T-cell (primary cell): ENCODE measurements at regions not wholly inside any gene's neighbourhood (a gene's known extent, or its start where the extent isn't known, plus 50 kb on each side); places are given as distances from the start of the nearest gene placed in this dataset.

Source experiments
- ATAC-seq, 4 experiments: fragments of 200-7000 bp in 3 of 4; fragments of 150-1000 bp in 1 of 4; cut with Tn5 transposase; replicated peaks in 1 of 4; 1 replicate in 3 of 4; 2 replicates in 1 of 4; pipeline ENCODE4 v1.10.0; 2021; ENCODE audit warnings: moderate library complexity in 3 of 4, mild to moderate bottlenecking in 2 of 4, moderate number of reproducible peaks in 1 of 4
- CTCF ChIA-PET, 2 donors: fragments of 300-600 bp; sonication (Branson Sonifier 250); formaldehyde crosslinking; loops; one replicate each; lab custom pipeline; 2022; ENCODE audit warnings: antibody characterized with exemption in 2 of 2; lab: Charles Lee
- POLR2A ChIA-PET, 2 donors: fragments of 300-600 bp; sonication (Branson Sonifier 250); formaldehyde crosslinking; loops; one replicate each; lab custom pipeline; 2022; ENCODE audit warnings: antibody characterized with exemption in 2 of 2; lab: Charles Lee
- DNase-seq, 35 experiments: peaks; one replicate each; pipeline versions ENCODE4 v3.0.0 to v3.0.0-alpha.2; 2013 to 2023
- H3K27ac ChIP-seq: one replicate; pipeline ENCODE4 v1.5.1; 2013; ENCODE audit warnings: low read length
- H3K27me3 ChIP-seq, 2 experiments: replicated peaks in 1 of 2; 1 replicate in 1 of 2; 2 replicates in 1 of 2; pipeline versions ENCODE4 v1.6.1 to v1.7.0; 2013; ENCODE audit warnings: low read length in 1 of 2, mixed read lengths in 1 of 2; ENCODE audit not compliant: control insufficient read depth in 2 of 2, insufficient read depth in 2 of 2; ENCODE audit errors: extremely low read depth in 1 of 2
- H3K36me3 ChIP-seq, 2 donors: 1 replicate in 1 of 2; 2 replicates in 1 of 2; pipeline versions ENCODE4 v1.6.1 to v1.7.0; 2013; ENCODE audit warnings: low read length in 1 of 2; ENCODE audit not compliant: control insufficient read depth in 2 of 2, insufficient read depth in 1 of 2; ENCODE audit errors: extremely low read depth in 1 of 2
- H3K4me1 ChIP-seq, 2 experiments: 1 replicate in 1 of 2; 2 replicates in 1 of 2; pipeline versions ENCODE4 v1.6.1 to v1.7.0; 2013; ENCODE audit warnings: low read length in 2 of 2, mixed read lengths in 1 of 2; ENCODE audit not compliant: insufficient read depth in 2 of 2, control insufficient read depth in 1 of 2; ENCODE audit errors: extremely low read depth in 1 of 2
- H3K4me3 ChIP-seq, 2 donors: 1 replicate in 1 of 2; 2 replicates in 1 of 2; pipeline versions ENCODE4 v1.5.1 to v1.7.0; 2013; ENCODE audit warnings: mild to moderate bottlenecking in 2 of 2, low read length in 1 of 2, moderate library complexity in 1 of 2; ENCODE audit not compliant: control insufficient read depth in 1 of 2; ENCODE audit errors: extremely low read depth in 1 of 2
- H3K9me3 ChIP-seq: 2 replicates; pipeline ENCODE4 v1.7.0; 2013
- H3K27ac Mint-ChIP-seq, 2 donors: one replicate each; pipeline ENCODE4 v1.8.0; 2020 to 2021; ENCODE audit warnings: mild to moderate bottlenecking in 2 of 2, mixed read lengths in 2 of 2
- H3K27me3 Mint-ChIP-seq, 2 donors: one replicate each; pipeline ENCODE4 v1.8.0; 2021 to 2022; ENCODE audit warnings: mixed read lengths in 2 of 2
- H3K36me3 Mint-ChIP-seq: one replicate; pipeline ENCODE4 v1.8.0; 2021; ENCODE audit warnings: mixed read lengths
- H3K4me1 Mint-ChIP-seq, 3 donors: one replicate each; pipeline ENCODE4 v1.8.0; 2020 to 2022; ENCODE audit warnings: mixed read lengths in 3 of 3, mild to moderate bottlenecking in 1 of 3
- H3K4me3 Mint-ChIP-seq, 3 donors: one replicate each; pipeline ENCODE4 v1.8.0; 2020 to 2022; ENCODE audit warnings: mild to moderate bottlenecking in 3 of 3, mixed read lengths in 3 of 3, moderate library complexity in 3 of 3
- H3K9me3 Mint-ChIP-seq, 3 donors: one replicate each; pipeline ENCODE4 v1.8.0; 2020 to 2022; ENCODE audit warnings: mixed read lengths in 3 of 3
- WGBS: methylation state at CpG from one replicate; pipeline ENCODE4 v1.1.5; 2013; ENCODE audit warnings: missing lambda C conversion rate; ENCODE audit not compliant: insufficient coverage; 5-methylcytosine and 5-hydroxymethylcytosine counted together

- no CpG with 5 or more reads among the region's 5 CpGs for WGBS
Measured at GRCh38 chr6:68473433-68474210, 161.5 kb upstream of the ADGRB3 start.

GRCh38 chr6:68468244-68468884 lies 166.7 kb upstream of the ADGRB3 start:
- Mint-ChIP-seq H3K4me1 (no peaks in the 10 kb centered on the region), H3K36me3 (no peaks in the 10 kb centered on the region), H3K27me3 (no peaks in the 10 kb centered on the region), H3K4me3 (no peak overlapping the region), H3K9me3 (peaks cover 3 to 10% (median 7%) of the 10 kb centered on the region in 3 donors), H3K27ac (no peak overlapping the region)
- no peak for ATAC-seq
- DNase-seq: no peak
- ChIA-PET POLR2A (interaction anchor here in 1 of 2 donors (0.7 kb wide), 1 partner anchor 30 kb away, joined by 3 read pairs; no protein-coding TSS in a partner anchor), CTCF (no interaction called here)
- Histone ChIP-seq H3K4me3 (no peak overlapping the region), H3K27ac (no peak overlapping the region), H3K36me3 (no peaks in the 10 kb centered on the region), H3K4me1 (no peaks in the 10 kb centered on the region), H3K9me3 (no peaks in the 10 kb centered on the region), H3K27me3 (no peaks in the 10 kb centered on the region)
- no CpG with 5 or more reads among the region's 4 CpGs for WGBS

More at GRCh38 chr6:68473433-68474210, 161.5 kb upstream of the ADGRB3 start:
- Histone ChIP-seq H3K4me1 (no peaks in the 10 kb centered on the region), H3K36me3 (no peaks in the 10 kb centered on the region), H3K27me3 (no peaks in the 10 kb centered on the region), H3K4me3 (no peak overlapping the region), H3K27ac (no peak overlapping the region), H3K9me3 (no peaks in the 10 kb centered on the region)
- ChIA-PET CTCF (interaction anchor here in 1 of 2 donors (0.7 kb wide), 1 partner anchor 1057 kb away, joined by 3 read pairs; no protein-coding TSS in a partner anchor), POLR2A (no interaction called here)
- Mint-ChIP-seq H3K36me3 (no peaks in the 10 kb centered on the region), H3K27ac (no peak overlapping the region), H3K4me1 (no peaks in the 10 kb centered on the region), H3K27me3 (no peaks in the 10 kb centered on the region), H3K9me3 (peaks cover 4 to 8% (median 6%) of the 10 kb centered on the region in 3 donors), H3K4me3 (no peak overlapping the region)
- ATAC-seq: no peak
- DNase-seq: no peak

- DNase-seq (no peak), ATAC-seq (no peak)
- POLR2A ChIA-PET: no interaction called here
- Mint-ChIP-seq H3K27me3 (no peaks in the 10 kb centered on the region), H3K9me3 (peaks cover 9 to 19% (median 10%) of the 10 kb centered on the region in 3 donors), H3K4me1 (no peaks in the 10 kb centered on the region), H3K4me3 (no peak overlapping the region), H3K27ac (no peak overlapping the region), H3K36me3 (no peaks in the 10 kb centered on the region)
- Histone ChIP-seq H3K36me3 (no peaks in the 10 kb centered on the region), H3K4me1 (no peaks in the 10 kb centered on the region), H3K9me3 (no peaks in the 10 kb centered on the region), H3K27me3 (no peaks in the 10 kb centered on the region), H3K27ac (no peak overlapping the region), H3K4me3 (no peak overlapping the region)
- 86% methylated on average over 2 of the region's 3 CpGs for WGBS
- CTCF ChIA-PET: no interaction called here
Measured at GRCh38 chr6:68458447-68458846, 176.6 kb upstream of the ADGRB3 start.

- Mint-ChIP-seq H3K27ac (no peak overlapping the region), H3K4me1 (no peaks in the 10 kb centered on the region), H3K9me3 (peaks cover 0 to 11% (median 5%) of the 10 kb centered on the region in 3 donors), H3K4me3 (no peak overlapping the region), H3K27me3 (no peaks in the 10 kb centered on the region), H3K36me3 (no peaks in the 10 kb centered on the region)
- CTCF ChIA-PET: no interaction called here
- no peaks in the 10 kb centered on the region for H3K4me1 ChIP-seq
- no peak for ATAC-seq
- H3K36me3 ChIP-seq: no peaks in the 10 kb centered on the region
- DNase-seq: no peak
- no peaks in the 10 kb centered on the region for H3K27me3 ChIP-seq
- H3K4me3 ChIP-seq: no peak overlapping the region
- WGBS: no CpG with 5 or more reads among the region's 4 CpGs
- no peak overlapping the region for H3K27ac ChIP-seq
- no peaks in the 10 kb centered on the region for H3K9me3 ChIP-seq
- POLR2A ChIA-PET: no interaction called here
Measured at GRCh38 chr6:68447112-68447511, 188.0 kb upstream of the ADGRB3 start.

- Histone ChIP-seq H3K4me1 (no peaks in the 10 kb centered on the region), H3K27ac (no peak overlapping the region), H3K9me3 (no peaks in the 10 kb centered on the region), H3K4me3 (no peak overlapping the region), H3K27me3 (no peaks in the 10 kb centered on the region), H3K36me3 (no peaks in the 10 kb centered on the region)
- Mint-ChIP-seq H3K4me3 (no peak overlapping the region), H3K27me3 (no peaks in the 10 kb centered on the region), H3K4me1 (no peaks in the 10 kb centered on the region), H3K27ac (no peak overlapping the region), H3K9me3 (peaks cover 0 to 4% (median 0%) of the 10 kb centered on the region in 3 donors), H3K36me3 (no peaks in the 10 kb centered on the region)
- DNase-seq: no peak
- no peak for ATAC-seq
- POLR2A ChIA-PET: no interaction called here
- CTCF ChIA-PET: no interaction called here
Measured at GRCh38 chr6:68445926-68446325, 189.2 kb upstream of the ADGRB3 start.

- Mint-ChIP-seq H3K27ac (no peak overlapping the region), H3K9me3 (no peaks in the 10 kb centered on the region), H3K27me3 (no peaks in the 10 kb centered on the region), H3K36me3 (no peaks in the 10 kb centered on the region), H3K4me3 (no peak overlapping the region), H3K4me1 (no peaks in the 10 kb centered on the region)
- Histone ChIP-seq H3K27ac (no peak overlapping the region), H3K27me3 (no peaks in the 10 kb centered on the region), H3K4me1 (no peaks in the 10 kb centered on the region), H3K9me3 (no peaks in the 10 kb centered on the region), H3K36me3 (no peaks in the 10 kb centered on the region), H3K4me3 (no peak overlapping the region)
- ChIA-PET POLR2A (no interaction called here), CTCF (no interaction called here)
- no peak for ATAC-seq
- DNase-seq: no peak
Measured at GRCh38 chr6:68443704-68444103, 191.4 kb upstream of the ADGRB3 start.
